SK-N-SH (cell line): ENCODE measurements at regions not wholly inside any gene's neighbourhood (a gene's known extent, or its start where the extent isn't known, plus 50 kb on each side); places are given as distances from the start of the nearest gene placed in this dataset.

Experiments used
- CTCF ChIA-PET: fragments of 300-600, 350-600 bp; formaldehyde crosslinking; extraction: SDS; loops from one replicate; lab custom pipeline; 2021; lab: Yijun Ruan, JAX
- POLR2A ChIA-PET: fragments of 350-600 bp; sonication (Branson Sonifier 250); formaldehyde crosslinking; extraction: SDS; loops from one replicate; lab custom pipeline; 2020; ENCODE audit warnings: antibody characterized with exemption, inconsistent platforms; lab: Yijun Ruan, JAX
- DNase-seq: peaks from one replicate; pipeline ENCODE4 v3.0.0; 2012
- H2AFZ ChIP-seq: fragments of 200-600 bp; sonication (generic); 2 replicates; pipeline ENCODE4 v1.8.1; 2016; ENCODE audit warnings: antibody characterized with exemption, mild to moderate bottlenecking, low read depth
- H3F3A ChIP-seq: fragments of 200-600 bp; sonication (generic); replicated peaks from 2 replicates; pipeline ENCODE3; 2016; ENCODE audit warnings: antibody characterized with exemption, mild to moderate bottlenecking; ENCODE audit not compliant: insufficient read depth
- H3K27ac ChIP-seq, 2 experiments: fragments of 200-500 bp in 1 of 2; fragments of 200-600 bp in 1 of 2; sonication (Bioruptor generic) in 1 of 2; sonication (generic), shearing (Covaris generic) in 1 of 2; 2 replicates each; pipeline versions ENCODE4 v1.5.1 to v1.6.1; 2014 to 2016; ENCODE audit warnings: low read depth in 2 of 2, inconsistent platforms in 1 of 2, low read length in 1 of 2, mild to moderate bottlenecking in 1 of 2, mixed read lengths in 1 of 2
- H3K27me3 ChIP-seq: fragments of 200-600 bp; sonication (generic), shearing (Covaris generic); 2 replicates; pipeline ENCODE4 v1.6.1; 2016; ENCODE audit warnings: mixed run types; ENCODE audit not compliant: insufficient read depth
- H3K36me3 ChIP-seq, 2 experiments: fragments of 200-500 bp in 1 of 2; fragments of 200-600 bp in 1 of 2; sonication (Bioruptor generic) in 1 of 2; sonication (generic) in 1 of 2; replicated peaks in 1 of 2; 2 replicates each; pipeline versions ENCODE3 to v1.5.1; 2014 to 2016; ENCODE audit warnings: low read length in 1 of 2, mild to moderate bottlenecking in 1 of 2; ENCODE audit not compliant: insufficient read depth in 2 of 2, control insufficient read depth in 1 of 2
- H3K4me1 ChIP-seq, 2 experiments: fragments of 200-500 bp in 1 of 2; fragments of 200-600 bp in 1 of 2; sonication (Bioruptor generic) in 1 of 2; sonication (generic), shearing (Covaris generic) in 1 of 2; 2 replicates each; pipeline versions ENCODE4 v1.5.1 to v1.6.1; 2014 to 2016; ENCODE audit warnings: low read depth in 1 of 2, low read length in 1 of 2, mixed run types in 1 of 2; ENCODE audit not compliant: insufficient read depth in 2 of 2, control insufficient read depth in 1 of 2
- H3K4me2 ChIP-seq: fragments of 200-600 bp; sonication (generic), shearing (Covaris generic); 2 replicates; pipeline ENCODE4 v1.6.1; 2017; ENCODE audit warnings: mixed run types
- H3K4me3 ChIP-seq, 2 experiments: fragments of 200-500 bp in 1 of 2; fragments of 200-600 bp in 1 of 2; sonication (Bioruptor generic) in 1 of 2; sonication (generic), shearing (Covaris generic) in 1 of 2; 2 replicates each; pipeline versions ENCODE4 v1.5.1 to v1.8.1; 2014 to 2016; ENCODE audit warnings: low read depth in 2 of 2, inconsistent platforms in 1 of 2, low read length in 1 of 2, mild to moderate bottlenecking in 1 of 2, mixed read lengths in 1 of 2, moderate library complexity in 1 of 2
- H3K79me2 ChIP-seq: fragments of 200-600 bp; sonication (generic); 2 replicates; pipeline ENCODE4 v1.8.1; 2017; ENCODE audit warnings: mild to moderate bottlenecking; ENCODE audit not compliant: insufficient read depth
- H3K9ac ChIP-seq: fragments of 200-600 bp; sonication (generic); 2 replicates; pipeline ENCODE4 v1.6.1; 2017; ENCODE audit warnings: mixed run types
- H3K9me2 ChIP-seq: fragments of 200-600 bp; sonication (generic); 2 replicates; pipeline ENCODE4 v1.6.1; 2017; ENCODE audit warnings: mixed run types
- H3K9me3 ChIP-seq: fragments of 200-600 bp; sonication (generic); 2 replicates; pipeline ENCODE4 v1.6.1; 2017; ENCODE audit warnings: mixed run types, mild to moderate bottlenecking, moderate library complexity
- H4K20me1 ChIP-seq: fragments of 200-600 bp; sonication (generic); 2 replicates; pipeline ENCODE4 v1.6.1; 2017; ENCODE audit warnings: mild to moderate bottlenecking, mixed run types; ENCODE audit not compliant: insufficient read depth
- EP300 ChIP-seq, 2 experiments: IDR thresholded peaks; 2 replicates each; pipeline versions ENCODE4 v1.4.0 to v1.6.1; 2012; ENCODE audit warnings: borderline replicate concordance in 1 of 2, low read depth in 1 of 2, low read length in 1 of 2
- EZH2phosphoT487 ChIP-seq: fragments of 200-600 bp; sonication (generic); IDR thresholded peaks from 2 replicates; pipeline ENCODE4 v1.6.1; 2017; ENCODE audit warnings: low read depth, mixed run types, mild to moderate bottlenecking, antibody characterized with exemption, moderate library complexity, borderline replicate concordance
- FOSL2 ChIP-seq: IDR thresholded peaks from 2 replicates; pipeline ENCODE4 v1.4.0; 2012; ENCODE audit warnings: low read depth, mild to moderate bottlenecking, moderate library complexity, borderline replicate concordance
- FOXJ3 ChIP-seq: sonication (generic); formaldehyde crosslinking; IDR thresholded peaks from 2 replicates; pipeline ENCODE4 v1.5.1; 2020; ENCODE audit warnings: mild to moderate bottlenecking, missing genetic modification reagents
- GABPA ChIP-seq: IDR thresholded peaks from 2 replicates; pipeline ENCODE4 v1.4.0; 2012; ENCODE audit warnings: low read depth, mild to moderate bottlenecking
- MEF2A ChIP-seq: IDR thresholded peaks from 2 replicates; pipeline ENCODE4 v1.4.0; 2012; ENCODE audit warnings: low read depth, borderline replicate concordance
- MXI1 ChIP-seq: IDR thresholded peaks from 2 replicates; pipeline ENCODE4 v1.6.1; 2012; ENCODE audit warnings: mild to moderate bottlenecking, low read depth, low read length, improper control_type of control experiment
- PBX3 ChIP-seq: IDR thresholded peaks from 2 replicates; pipeline ENCODE4; 2012
- POLR2AphosphoS5 ChIP-seq: IDR thresholded peaks from 2 replicates; pipeline ENCODE4 v1.6.1; 2012; ENCODE audit warnings: low read depth, low read length
- RFX5 ChIP-seq: IDR thresholded peaks from 2 replicates; pipeline ENCODE4 v1.6.1; 2012; ENCODE audit warnings: mild to moderate bottlenecking, improper control_type of control experiment, low read length
- RXRA ChIP-seq: IDR thresholded peaks from 2 replicates; pipeline ENCODE4 v1.4.0; 2012; ENCODE audit warnings: low read depth, mild to moderate bottlenecking, borderline replicate concordance
- SMC3 ChIP-seq: IDR thresholded peaks from 2 replicates; pipeline ENCODE4 v1.6.1; 2012; ENCODE audit warnings: low read depth, low read length, improper control_type of control experiment
- TAF1 ChIP-seq: IDR thresholded peaks from 2 replicates; pipeline ENCODE4 v1.6.1; 2012; ENCODE audit warnings: low read depth, mild to moderate bottlenecking, low read length, moderate library complexity, borderline replicate concordance
- TEAD4 ChIP-seq: IDR thresholded peaks from 2 replicates; pipeline ENCODE4 v1.4.0; 2012; ENCODE audit warnings: mild to moderate bottlenecking, borderline replicate concordance; ENCODE audit not compliant: insufficient read depth
- USF1 ChIP-seq: IDR thresholded peaks from 2 replicates; pipeline ENCODE4 v1.4.0; 2012; ENCODE audit warnings: low read depth, borderline replicate concordance
- YY1 ChIP-seq: IDR thresholded peaks from 2 replicates; pipeline ENCODE4 v1.4.0; 2012; ENCODE audit warnings: low read depth, mild to moderate bottlenecking
- ZBTB33 ChIP-seq: IDR thresholded peaks from 2 replicates; pipeline ENCODE4 v1.4.0; 2012; ENCODE audit warnings: low read depth, borderline replicate concordance

GRCh38 chr15:47900751-47901150 is 183.4 kb downstream of the SEMA6D start (continued):
- no peak for TF ChIP-seq POLR2AphosphoS5
- TF ChIP-seq RFX5, result no peak
- no peak for TF ChIP-seq GABPA
- TF ChIP-seq TAF1, result no peak
- TF ChIP-seq, all 33 proteins: peak for 0

- H3K4me2 ChIP-seq, result no peak overlapping the region
- H4K20me1 ChIP-seq, result no peaks in the 10 kb centered on the region
- no peak overlapping the region for H3K4me3 ChIP-seq
- H3K4me1 ChIP-seq, result no peaks in the 10 kb centered on the region
- ChIA-PET CTCF (interaction anchor here (0.6 kb wide), 1 partner anchor 148 kb away, joined by 3 read pairs; no protein-coding TSS in a partner anchor), POLR2A (no interaction called here)
- no peaks in the 10 kb centered on the region for H3F3A ChIP-seq
- no peak overlapping the region for H3K27ac ChIP-seq
- H3K9me3 ChIP-seq, result no peaks in the 10 kb centered on the region
- no peak overlapping the region for H2AFZ ChIP-seq
- DNase-seq, result no peak
- no peaks in the 10 kb centered on the region for H3K27me3 ChIP-seq
- no peak overlapping the region for H3K9ac ChIP-seq
- TF ChIP-seq MXI1 (no peak), SMC3 (no peak), EP300 (IDR thresholded peaks at IDR 0.05; ENCODE audit: borderline replicate concordance in 1 of 2, low read depth in 1 of 2, low read length in 1 of 2) (no peak), RXRA (no peak), YY1 (no peak), FOXJ3 (no peak), TEAD4 (no peak), PBX3 (no peak), MEF2A (no peak), ZBTB33 (no peak), EZH2phosphoT487 (no peak), GABPA (no peak), FOSL2 (no peak), USF1 (no peak)
- no peaks in the 10 kb centered on the region for H3K79me2 ChIP-seq
- H3K36me3 ChIP-seq, result no peaks in the 10 kb centered on the region
- no peaks in the 10 kb centered on the region for H3K9me2 ChIP-seq
Measured at GRCh38 chr15:47903368-47903767, 186.1 kb downstream of the SEMA6D start.
